ENCODE measurements at regions not wholly inside any gene's neighbourhood (a gene's known extent, or its start where the extent isn't known, plus 50 kb on each side); places are given as distances from the start of the nearest gene placed in this dataset.

DNA sequence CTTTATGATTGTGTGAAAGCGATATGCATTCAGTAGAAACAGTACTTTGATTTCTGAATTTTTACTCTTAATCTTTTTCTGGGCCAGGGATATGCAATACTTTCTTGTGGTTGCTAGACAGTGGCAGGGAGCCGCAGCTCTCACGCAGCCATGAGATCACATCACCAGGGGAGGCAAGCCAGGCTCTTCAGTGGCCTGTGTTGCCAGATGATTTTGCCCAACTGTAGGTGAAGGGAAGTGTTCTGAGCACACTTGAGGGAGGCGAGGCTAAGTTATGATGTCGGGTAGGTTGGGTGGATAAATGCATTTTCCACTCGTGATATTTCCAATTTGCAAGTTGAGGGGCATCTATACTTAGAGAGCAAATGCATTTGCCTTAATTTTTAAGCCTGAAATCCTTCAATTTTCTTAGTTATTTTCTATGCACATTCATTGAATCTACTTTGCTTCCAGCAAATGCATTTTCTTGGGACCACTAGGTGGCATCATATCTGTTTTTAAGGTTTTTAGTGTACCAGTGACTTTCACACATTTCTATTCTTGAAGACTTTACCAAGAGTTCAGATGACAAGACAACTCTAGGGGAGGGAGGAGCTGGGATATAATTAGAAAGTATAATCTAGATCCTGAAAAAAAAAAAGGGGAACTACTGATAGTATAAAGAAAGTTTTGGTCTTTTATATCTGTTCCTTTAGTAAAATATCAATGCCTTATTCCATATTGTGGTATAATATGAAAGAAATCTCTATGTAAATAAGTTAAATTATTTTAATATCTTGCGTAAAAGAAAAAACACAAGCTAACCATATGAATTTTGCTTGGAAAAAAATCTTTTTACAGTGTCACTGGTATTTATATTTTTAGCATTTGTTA is 643.3 kb downstream of the SOCS6 start:
- no peak for TF ChIP-seq POLR2AphosphoS5 (IDR thresholded peaks at IDR 0.05; ENCODE audit: low read depth, low read length)
- TF ChIP-seq, protein P1, sequence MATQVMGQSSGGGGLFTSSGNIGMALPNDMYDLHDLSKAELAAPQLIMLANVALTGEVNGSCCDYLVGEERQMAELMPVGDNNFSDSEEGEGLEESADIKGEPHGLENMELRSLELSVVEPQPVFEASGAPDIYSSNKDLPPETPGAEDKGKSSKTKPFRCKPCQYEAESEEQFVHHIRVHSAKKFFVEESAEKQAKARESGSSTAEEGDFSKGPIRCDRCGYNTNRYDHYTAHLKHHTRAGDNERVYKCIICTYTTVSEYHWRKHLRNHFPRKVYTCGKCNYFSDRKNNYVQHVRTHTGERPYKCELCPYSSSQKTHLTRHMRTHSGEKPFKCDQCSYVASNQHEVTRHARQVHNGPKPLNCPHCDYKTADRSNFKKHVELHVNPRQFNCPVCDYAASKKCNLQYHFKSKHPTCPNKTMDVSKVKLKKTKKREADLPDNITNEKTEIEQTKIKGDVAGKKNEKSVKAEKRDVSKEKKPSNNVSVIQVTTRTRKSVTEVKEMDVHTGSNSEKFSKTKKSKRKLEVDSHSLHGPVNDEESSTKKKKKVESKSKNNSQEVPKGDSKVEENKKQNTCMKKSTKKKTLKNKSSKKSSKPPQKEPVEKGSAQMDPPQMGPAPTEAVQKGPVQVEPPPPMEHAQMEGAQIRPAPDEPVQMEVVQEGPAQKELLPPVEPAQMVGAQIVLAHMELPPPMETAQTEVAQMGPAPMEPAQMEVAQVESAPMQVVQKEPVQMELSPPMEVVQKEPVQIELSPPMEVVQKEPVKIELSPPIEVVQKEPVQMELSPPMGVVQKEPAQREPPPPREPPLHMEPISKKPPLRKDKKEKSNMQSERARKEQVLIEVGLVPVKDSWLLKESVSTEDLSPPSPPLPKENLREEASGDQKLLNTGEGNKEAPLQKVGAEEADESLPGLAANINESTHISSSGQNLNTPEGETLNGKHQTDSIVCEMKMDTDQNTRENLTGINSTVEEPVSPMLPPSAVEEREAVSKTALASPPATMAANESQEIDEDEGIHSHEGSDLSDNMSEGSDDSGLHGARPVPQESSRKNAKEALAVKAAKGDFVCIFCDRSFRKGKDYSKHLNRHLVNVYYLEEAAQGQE (IDR thresholded peaks at IDR 0.05; ENCODE audit: insufficient read depth in 1 of 2, low read depth in 2 of 2, low read length in 2 of 2), result no peak
- TF ChIP-seq SIN3A (IDR thresholded peaks at IDR 0.05; ENCODE audit: borderline replicate concordance, insufficient read depth, low read length), result no peak
- no peak for TF ChIP-seq TAF1 (IDR thresholded peaks at IDR 0.05; ENCODE audit: borderline replicate concordance, insufficient read depth, low read length)
- TF ChIP-seq FOXP2 (optimal IDR thresholded peaks at IDR 0.05; ENCODE audit: borderline replicate concordance, extremely low read depth, extremely low read length, insufficient read depth), result no peak

DNA sequence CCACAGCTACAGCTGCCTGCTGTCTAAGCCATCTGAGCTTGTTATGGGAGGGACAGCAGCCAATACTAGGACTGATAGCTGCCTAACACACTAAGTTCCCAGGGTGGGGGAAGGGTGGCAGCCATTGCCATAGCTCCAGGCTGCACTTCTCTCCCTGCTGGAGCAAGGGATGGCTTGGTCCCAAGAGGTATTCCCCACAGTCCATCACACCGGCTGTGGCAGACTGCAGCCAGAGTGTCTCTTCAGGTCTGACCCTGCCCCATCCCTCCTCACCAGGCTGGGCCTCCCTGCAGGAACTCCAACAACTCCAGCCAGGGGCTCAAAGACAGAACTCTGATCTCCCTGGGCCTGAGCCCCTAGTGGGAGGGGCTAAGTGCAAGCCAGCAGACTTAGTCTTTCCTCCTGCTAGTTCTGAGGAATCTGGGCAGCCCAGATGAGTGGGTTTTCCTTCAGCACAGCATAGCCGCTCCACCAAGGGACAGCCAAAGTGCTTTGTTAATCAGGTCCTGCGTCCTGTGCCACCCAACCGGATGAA is 632.1 kb downstream of the SOCS6 start:
- no peak for TF ChIP-seq SIN3A (IDR thresholded peaks at IDR 0.05; ENCODE audit: borderline replicate concordance, insufficient read depth, low read length)
- TF ChIP-seq, protein P1 (IDR thresholded peaks at IDR 0.05; ENCODE audit: insufficient read depth in 1 of 2, low read depth in 2 of 2, low read length in 2 of 2), result no peak

DNA sequence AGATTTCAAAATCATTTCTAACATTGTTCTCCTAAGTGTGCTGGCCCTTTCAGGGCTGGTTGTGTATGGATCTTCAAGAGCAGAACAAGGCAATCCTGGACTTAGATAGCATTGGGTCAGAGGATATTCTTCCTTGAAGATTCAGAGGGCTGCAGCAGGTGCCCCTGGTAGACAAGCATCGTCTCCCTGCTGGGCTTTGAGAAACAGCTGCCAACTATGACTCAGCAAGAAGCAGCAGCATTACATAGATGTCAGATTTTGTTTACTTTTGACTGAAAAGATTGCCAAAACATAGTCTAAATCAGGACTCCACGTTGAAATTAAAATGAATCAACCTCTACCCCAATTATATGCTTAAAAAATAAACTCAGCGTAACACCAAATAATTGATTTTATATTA is 618.8 kb downstream of the SOCS6 start:
- TF ChIP-seq SIN3A (IDR thresholded peaks at IDR 0.05; ENCODE audit: borderline replicate concordance, insufficient read depth, low read length) (no peak), FOXP2 (optimal IDR thresholded peaks at IDR 0.05; ENCODE audit: borderline replicate concordance, extremely low read depth, extremely low read length, insufficient read depth) (no peak), TAF1 (IDR thresholded peaks at IDR 0.05; ENCODE audit: borderline replicate concordance, insufficient read depth, low read length) (no peak), POLR2AphosphoS5 (IDR thresholded peaks at IDR 0.05; ENCODE audit: low read depth, low read length) (no peak)
- TF ChIP-seq, protein P1 (IDR thresholded peaks at IDR 0.05; ENCODE audit: insufficient read depth in 1 of 2, low read depth in 2 of 2, low read length in 2 of 2), result no peak

DNA sequence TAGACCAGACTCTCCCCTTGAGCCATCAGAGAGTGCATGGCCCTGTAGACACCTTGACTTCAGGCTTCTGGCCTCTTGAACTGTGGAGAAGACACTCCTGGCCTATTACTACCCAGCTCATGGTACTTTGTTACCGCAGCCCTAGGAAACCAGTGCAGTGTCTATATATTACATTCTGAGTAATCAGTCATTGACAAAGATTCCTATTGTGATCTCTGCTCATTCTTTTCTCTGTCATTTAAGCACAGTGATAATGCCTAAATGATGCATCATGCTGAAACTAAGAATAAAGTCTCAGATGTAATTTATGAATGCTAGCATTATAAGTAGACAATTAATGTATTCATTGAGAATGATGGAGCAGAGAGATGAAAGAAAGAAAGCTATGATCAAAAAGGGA is 603.5 kb downstream of the SOCS6 start:
- TF ChIP-seq POLR2AphosphoS5 (IDR thresholded peaks at IDR 0.05; ENCODE audit: low read depth, low read length) (no peak), TAF1 (IDR thresholded peaks at IDR 0.05; ENCODE audit: borderline replicate concordance, insufficient read depth, low read length) (no peak), SIN3A (IDR thresholded peaks at IDR 0.05; ENCODE audit: borderline replicate concordance, insufficient read depth, low read length) (no peak), FOXP2 (optimal IDR thresholded peaks at IDR 0.05; ENCODE audit: borderline replicate concordance, extremely low read depth, extremely low read length, insufficient read depth) (no peak)
- TF ChIP-seq, protein P1 (IDR thresholded peaks at IDR 0.05; ENCODE audit: insufficient read depth in 1 of 2, low read depth in 2 of 2, low read length in 2 of 2), result no peak

All from PFSK-1 (cell line).